22Rv1 (cell line): ENCODE measurements at regions not wholly inside any gene's neighbourhood (a gene's known extent, or its start where the extent isn't known, plus 50 kb on each side); places are given as distances from the start of the nearest gene placed in this dataset.

Experiments
- CTCF ChIP-seq: fragments of 450-650 bp; IDR thresholded peaks from 2 replicates; pipeline ENCODE4 v1.5.1; 2017; ENCODE audit warnings: mild to moderate bottlenecking
- ZFX ChIP-seq: fragments of 450-650 bp; IDR thresholded peaks from 2 replicates; pipeline ENCODE4 v1.6.1; 2017; ENCODE audit warnings: antibody characterized with exemption, borderline replicate concordance

- TF ChIP-seq CTCF (no peak), ZFX (no peak)
These were observed 67.7 kb upstream of the PTPN1 start for GRCh38 chr20:50442512-50442911.
